Stimulated activated naive CD8-positive, alpha-beta T cell treated with anti-CD3 and anti-CD28 coated beads, Interleukin-15, amount 100 ng/mL, for 72 hours (primary cell): ENCODE measurements at regions not wholly inside any gene's neighbourhood (a gene's known extent, or its start where the extent isn't known, plus 50 kb on each side); places are given as distances from the start of the nearest gene placed in this dataset.

Experiments
- ATAC-seq: fragments of 150-1000 bp; cut with Tn5 transposase; 2 replicates; pipeline ENCODE4 v1.10.0; 2021; ENCODE audit warnings: mild to moderate bottlenecking, moderate library complexity
- DNase-seq, 2 donors: peaks; one replicate each; pipeline ENCODE4 v3.0.0; 2021 to 2022
- H3K27ac Mint-ChIP-seq, 2 donors: one replicate each; pipeline ENCODE4 v1.8.0; 2022; ENCODE audit warnings: mild to moderate bottlenecking in 2 of 2, mixed read lengths in 2 of 2, moderate library complexity in 2 of 2
- H3K27me3 Mint-ChIP-seq: one replicate; pipeline ENCODE4 v1.8.0; 2022; ENCODE audit warnings: mixed read lengths
- H3K4me1 Mint-ChIP-seq: one replicate; pipeline ENCODE4 v1.8.0; 2022; ENCODE audit warnings: mild to moderate bottlenecking, mixed read lengths
- H3K4me3 Mint-ChIP-seq, 2 donors: one replicate each; pipeline ENCODE4 v1.8.0; 2022; ENCODE audit warnings: mild to moderate bottlenecking in 2 of 2, mixed read lengths in 2 of 2, moderate library complexity in 1 of 2
- H3K9me3 Mint-ChIP-seq, 2 donors: one replicate each; pipeline ENCODE4 v1.8.0; 2022; ENCODE audit warnings: mixed read lengths in 2 of 2

- H3K9me3 Mint-ChIP-seq, result peaks cover 4 to 22% of the 10 kb centered on the region in 2 donors
- no peak for ATAC-seq
- H3K27me3 Mint-ChIP-seq, result no peaks in the 10 kb centered on the region
- no peaks in the 10 kb centered on the region for H3K4me1 Mint-ChIP-seq
- no peak for DNase-seq
- H3K27ac Mint-ChIP-seq, result no peak overlapping the region
- H3K4me3 Mint-ChIP-seq, result no peak overlapping the region
Measured at GRCh38 chr13:65461590-65461989, 1768.5 kb downstream of the PCDH9 start.

- Mint-ChIP-seq H3K4me3 (no peak overlapping the region), H3K4me1 (no peaks in the 10 kb centered on the region), H3K27ac (no peak overlapping the region), H3K9me3 (peaks cover 0 to 15% of the 10 kb centered on the region in 2 donors), H3K27me3 (no peaks in the 10 kb centered on the region)
- ATAC-seq, result no peak
- DNase-seq, result no peak
Measured at GRCh38 chr13:65460136-65460535, 1770.0 kb downstream of the PCDH9 start.

- no peaks in the 10 kb centered on the region for H3K4me1 Mint-ChIP-seq
- H3K27ac Mint-ChIP-seq, result no peak overlapping the region
- DNase-seq, result no peak
- ATAC-seq, result no peak
- no peak overlapping the region for H3K4me3 Mint-ChIP-seq
- no peaks in the 10 kb centered on the region for H3K27me3 Mint-ChIP-seq
- peaks cover 0 to 9% of the 10 kb centered on the region in 2 donors for H3K9me3 Mint-ChIP-seq
Measured at GRCh38 chr13:65456150-65456912, 1773.8 kb downstream of the PCDH9 start.

GRCh38 chr13:65454403-65454802 is 1775.7 kb downstream of the PCDH9 start:
- no peak overlapping the region for H3K27ac Mint-ChIP-seq
- H3K27me3 Mint-ChIP-seq, result no peaks in the 10 kb centered on the region
- ATAC-seq (no peak), DNase-seq (no peak)
- no peaks in the 10 kb centered on the region for H3K4me1 Mint-ChIP-seq
- no peak overlapping the region for H3K4me3 Mint-ChIP-seq
- peaks cover 0 to 9% of the 10 kb centered on the region in 2 donors for H3K9me3 Mint-ChIP-seq

- no peak for ATAC-seq
- Mint-ChIP-seq H3K4me1 (no peaks in the 10 kb centered on the region), H3K27me3 (no peaks in the 10 kb centered on the region), H3K27ac (no peak overlapping the region), H3K9me3 (peaks cover 0 to 9% of the 10 kb centered on the region in 2 donors), H3K4me3 (no peak overlapping the region)
- DNase-seq, result no peak
Measured at GRCh38 chr13:65453982-65454381, 1776.2 kb downstream of the PCDH9 start.

- ATAC-seq (no peak), DNase-seq (no peak)
- no peaks in the 10 kb centered on the region for H3K27me3 Mint-ChIP-seq
- H3K4me3 Mint-ChIP-seq, result no peak overlapping the region
- H3K4me1 Mint-ChIP-seq, result no peaks in the 10 kb centered on the region
- no peak overlapping the region for H3K27ac Mint-ChIP-seq
- H3K9me3 Mint-ChIP-seq, result peaks cover 12 to 20% of the 10 kb centered on the region in 2 donors
Measured at GRCh38 chr13:65445340-65445739, 1784.8 kb downstream of the PCDH9 start.

GRCh38 chr13:65435590-65435989 is 1794.5 kb downstream of the PCDH9 start:
- ATAC-seq (no peak), DNase-seq (no peak)
- Mint-ChIP-seq H3K27ac (no peak overlapping the region), H3K9me3 (peaks cover 11 to 39% of the 10 kb centered on the region in 2 donors), H3K27me3 (no peaks in the 10 kb centered on the region), H3K4me3 (no peak overlapping the region), H3K4me1 (no peaks in the 10 kb centered on the region)

- no peak for ATAC-seq
- H3K4me3 Mint-ChIP-seq, result no peak overlapping the region
- no peaks in the 10 kb centered on the region for H3K27me3 Mint-ChIP-seq
- DNase-seq, result no peak
- H3K9me3 Mint-ChIP-seq, result peaks cover 15 to 16% of the 10 kb centered on the region in 2 donors
- H3K27ac Mint-ChIP-seq, result no peak overlapping the region
- H3K4me1 Mint-ChIP-seq, result no peaks in the 10 kb centered on the region
Measured at GRCh38 chr13:65417953-65418352, 1812.2 kb downstream of the PCDH9 start.

GRCh38 chr13:65416784-65417183 is 1813.4 kb downstream of the PCDH9 start:
- no peaks in the 10 kb centered on the region for H3K27me3 Mint-ChIP-seq
- no peak for DNase-seq
- peaks cover 15 to 16% of the 10 kb centered on the region in 2 donors for H3K9me3 Mint-ChIP-seq
- no peak overlapping the region for H3K4me3 Mint-ChIP-seq
- H3K27ac Mint-ChIP-seq, result no peak overlapping the region
- ATAC-seq, result no peak
- no peaks in the 10 kb centered on the region for H3K4me1 Mint-ChIP-seq

GRCh38 chr13:65414187-65414586 is 1815.9 kb downstream of the PCDH9 start:
- Mint-ChIP-seq H3K4me3 (no peak overlapping the region), H3K4me1 (no peaks in the 10 kb centered on the region), H3K27ac (no peak overlapping the region), H3K27me3 (no peaks in the 10 kb centered on the region), H3K9me3 (peaks cover 8 to 10% of the 10 kb centered on the region in 2 donors)
- ATAC-seq (no peak), DNase-seq (no peak)

- DNase-seq (no peak), ATAC-seq (no peak)
- H3K27ac Mint-ChIP-seq, result no peak overlapping the region
- H3K4me1 Mint-ChIP-seq, result no peaks in the 10 kb centered on the region
- H3K27me3 Mint-ChIP-seq, result no peaks in the 10 kb centered on the region
- no peak overlapping the region for H3K4me3 Mint-ChIP-seq
- H3K9me3 Mint-ChIP-seq, result no peaks in the 10 kb centered on the region
Measured at GRCh38 chr13:65411521-65411920, 1818.6 kb downstream of the PCDH9 start.

GRCh38 chr13:65410791-65411190 is 1819.3 kb downstream of the PCDH9 start:
- Mint-ChIP-seq H3K9me3 (no peaks in the 10 kb centered on the region), H3K27ac (no peak overlapping the region), H3K4me3 (no peak overlapping the region), H3K27me3 (no peaks in the 10 kb centered on the region), H3K4me1 (no peaks in the 10 kb centered on the region)
- no peak for DNase-seq
- ATAC-seq, result no peak

- no peak for DNase-seq
- Mint-ChIP-seq H3K9me3 (peaks cover 4 to 11% of the 10 kb centered on the region in 2 donors), H3K27ac (no peak overlapping the region), H3K27me3 (no peaks in the 10 kb centered on the region), H3K4me3 (no peak overlapping the region), H3K4me1 (no peaks in the 10 kb centered on the region)
- no peak for ATAC-seq
Measured at GRCh38 chr13:65401315-65401714, 1828.8 kb downstream of the PCDH9 start.

GRCh38 chr13:65400702-65401101 is 1829.4 kb downstream of the PCDH9 start:
- ATAC-seq (no peak), DNase-seq (no peak)
- H3K9me3 Mint-ChIP-seq, result peaks cover 4 to 11% of the 10 kb centered on the region in 2 donors
- H3K27ac Mint-ChIP-seq, result no peak overlapping the region
- H3K4me3 Mint-ChIP-seq, result no peak overlapping the region
- no peaks in the 10 kb centered on the region for H3K27me3 Mint-ChIP-seq
- H3K4me1 Mint-ChIP-seq, result no peaks in the 10 kb centered on the region

- no peak for DNase-seq
- Mint-ChIP-seq H3K4me1 (no peaks in the 10 kb centered on the region), H3K9me3 (peaks cover 8 to 24% of the 10 kb centered on the region in 2 donors), H3K27me3 (no peaks in the 10 kb centered on the region), H3K27ac (no peak overlapping the region), H3K4me3 (no peak overlapping the region)
- no peak for ATAC-seq
Measured at GRCh38 chr13:65387743-65388347, 1842.3 kb downstream of the PCDH9 start.

GRCh38 chr13:65378943-65379519 is 1851.1 kb downstream of the PCDH9 start:
- Mint-ChIP-seq H3K27ac (no peak overlapping the region), H3K27me3 (no peaks in the 10 kb centered on the region), H3K4me1 (no peaks in the 10 kb centered on the region), H3K4me3 (no peak overlapping the region), H3K9me3 (peaks cover 6 to 15% of the 10 kb centered on the region in 2 donors)
- no peak for ATAC-seq
- DNase-seq, result no peak
